HEK293 (cell line): ENCODE measurements at regions not wholly inside any gene's neighbourhood (a gene's known extent, or its start where the extent isn't known, plus 50 kb on each side); places are given as distances from the start of the nearest gene placed in this dataset.

ENCODE experiments used
- CTCF ChIP-seq: fragments of 450-650 bp; formaldehyde crosslinking; IDR thresholded peaks from 2 replicates; pipeline ENCODE4 v1.5.1; 2016; ENCODE audit warnings: missing biosample characterization, missing genetic modification characterization
- REPIN1 ChIP-seq: fragments of 450-650 bp; formaldehyde crosslinking; IDR thresholded peaks from 2 replicates; pipeline ENCODE4 v1.5.1; 2017; ENCODE audit warnings: missing biosample characterization, missing genetic modification characterization, low read depth
- TCF7L2 ChIP-seq: IDR thresholded peaks from 2 replicates; pipeline ENCODE4 v1.6.1; 2011; ENCODE audit warnings: low read depth, mild to moderate bottlenecking, inconsistent platforms, low read length, moderate library complexity, borderline replicate concordance
- ZNF138 ChIP-seq: fragments of 450-650 bp; formaldehyde crosslinking; IDR thresholded peaks from 2 replicates; pipeline ENCODE4 v1.5.1; 2016; ENCODE audit warnings: missing biosample characterization, missing genetic modification characterization, borderline replicate concordance
- ZNF221 ChIP-seq: fragments of 450-650 bp; formaldehyde crosslinking; IDR thresholded peaks from 2 replicates; pipeline ENCODE4 v1.5.1; 2017; ENCODE audit warnings: missing biosample characterization, missing genetic modification characterization, borderline replicate concordance

- TF ChIP-seq TCF7L2 (no peak), CTCF (tag by site-specific recombination) (no peak), REPIN1 (no peak), ZNF221 (no peak), ZNF138 (tag by site-specific recombination) (no peak)
Measured at GRCh38 chr10:43902842-43903241, 254.2 kb upstream of the ZNF32 start.
